T-helper 17 cell (primary cell): ENCODE measurements at regions not wholly inside any gene's neighbourhood (a gene's known extent, or its start where the extent isn't known, plus 50 kb on each side); places are given as distances from the start of the nearest gene placed in this dataset.

ENCODE experiments used
- ATAC-seq: fragments of 150-1000 bp; cut with Tn5 transposase; 2 replicates; pipeline ENCODE4 v1.10.0; 2021; ENCODE audit warnings: mild to moderate bottlenecking, moderate library complexity
- DNase-seq, 3 donors: peaks; one replicate each; pipeline versions ENCODE4 v3.0.0 to v3.0.0-alpha.2; 2020 to 2021
- H3K9me3 ChIP-seq: one replicate; pipeline ENCODE4 v1.7.0; 2013; ENCODE audit warnings: low read length, mild to moderate bottlenecking; ENCODE audit not compliant: control insufficient read depth, poor library complexity, severe bottlenecking
- H3K27ac Mint-ChIP-seq: one replicate; pipeline ENCODE4 v1.8.0; 2022; ENCODE audit warnings: mild to moderate bottlenecking, moderate library complexity, mixed read lengths
- H3K27me3 Mint-ChIP-seq: one replicate; pipeline ENCODE4 v1.8.0; 2022; ENCODE audit warnings: mixed read lengths
- H3K36me3 Mint-ChIP-seq: one replicate; pipeline ENCODE4 v1.8.0; 2022; ENCODE audit warnings: low read depth, mixed read lengths
- H3K4me1 Mint-ChIP-seq: one replicate; pipeline ENCODE4 v1.8.0; 2022; ENCODE audit warnings: mild to moderate bottlenecking, mixed read lengths
- H3K4me3 Mint-ChIP-seq: one replicate; pipeline ENCODE4 v1.8.0; 2022; ENCODE audit warnings: mild to moderate bottlenecking, moderate library complexity, mixed read lengths

- DNase-seq (peak; percentile 8 to 16 (median 16)), ATAC-seq (peak; percentile 85)
- peak overlapping the region; percentile 32 for H3K27ac Mint-ChIP-seq
- peaks cover 18% of the 10 kb centered on the region for H3K4me1 Mint-ChIP-seq
- H3K36me3 Mint-ChIP-seq = peaks cover 2% of the 10 kb centered on the region
- no peaks in the 10 kb centered on the region for H3K9me3 ChIP-seq
- peaks cover 17% of the 10 kb centered on the region for H3K27me3 Mint-ChIP-seq
- H3K4me3 Mint-ChIP-seq = peak overlapping the region; percentile 66
These were observed 179.9 kb upstream of the C2CD4B start for GRCh38 chr15:62344806-62345539.

- Mint-ChIP-seq H3K27me3 (peaks cover 18% of the 10 kb centered on the region), H3K36me3 (peaks cover 2% of the 10 kb centered on the region), H3K4me3 (no peak overlapping the region), H3K4me1 (peaks cover 18% of the 10 kb centered on the region), H3K27ac (no peak overlapping the region)
- no peak for ATAC-seq
- no peaks in the 10 kb centered on the region for H3K9me3 ChIP-seq
- DNase-seq = no peak
These were observed 181.1 kb upstream of the C2CD4B start for GRCh38 chr15:62346168-62346567.

GRCh38 chr15:62348118-62348517 is 183.0 kb upstream of the C2CD4B start:
- H3K27ac Mint-ChIP-seq = no peak overlapping the region
- H3K27me3 Mint-ChIP-seq = peaks cover 32% of the 10 kb centered on the region
- H3K4me1 Mint-ChIP-seq = peaks cover 14% of the 10 kb centered on the region
- no peak for DNase-seq
- ATAC-seq = no peak
- H3K4me3 Mint-ChIP-seq = no peak overlapping the region
- peaks cover 5% of the 10 kb centered on the region for H3K36me3 Mint-ChIP-seq
- H3K9me3 ChIP-seq = no peaks in the 10 kb centered on the region

- no peak overlapping the region for H3K4me3 Mint-ChIP-seq
These were observed 183.5 kb upstream of the C2CD4B start for GRCh38 chr15:62348623-62349022.

GRCh38 chr15:62352817-62353216 is 187.7 kb upstream of the C2CD4B start:
- H3K9me3 ChIP-seq = no peaks in the 10 kb centered on the region
- Mint-ChIP-seq H3K27me3 (peaks cover 60% of the 10 kb centered on the region), H3K4me3 (no peak overlapping the region), H3K4me1 (peaks cover 6% of the 10 kb centered on the region), H3K36me3 (peaks cover 2% of the 10 kb centered on the region), H3K27ac (no peak overlapping the region)
- ATAC-seq (no peak), DNase-seq (no peak)

More at GRCh38 chr15:62348623-62349022, 183.5 kb upstream of the C2CD4B start:
- H3K27ac Mint-ChIP-seq = no peak overlapping the region
- H3K4me1 Mint-ChIP-seq = peaks cover 14% of the 10 kb centered on the region
- peaks cover 5% of the 10 kb centered on the region for H3K36me3 Mint-ChIP-seq
- ATAC-seq (no peak), DNase-seq (no peak)
- no peaks in the 10 kb centered on the region for H3K9me3 ChIP-seq
- H3K27me3 Mint-ChIP-seq = peaks cover 35% of the 10 kb centered on the region

- DNase-seq (no peak), ATAC-seq (no peak)
- H3K27ac Mint-ChIP-seq = no peak overlapping the region
- H3K9me3 ChIP-seq = no peaks in the 10 kb centered on the region
- no peaks in the 10 kb centered on the region for H3K4me1 Mint-ChIP-seq
- H3K27me3 Mint-ChIP-seq = peaks cover 72% of the 10 kb centered on the region
- no peak overlapping the region for H3K4me3 Mint-ChIP-seq
- no peaks in the 10 kb centered on the region for H3K36me3 Mint-ChIP-seq
These were observed 192.3 kb upstream of the C2CD4B start for GRCh38 chr15:62357431-62357830.

- H3K36me3 Mint-ChIP-seq = no peaks in the 10 kb centered on the region
- H3K4me3 Mint-ChIP-seq = no peak overlapping the region
- H3K9me3 ChIP-seq = no peaks in the 10 kb centered on the region
- peaks cover 65% of the 10 kb centered on the region for H3K27me3 Mint-ChIP-seq
- no peaks in the 10 kb centered on the region for H3K4me1 Mint-ChIP-seq
- ATAC-seq = no peak
- H3K27ac Mint-ChIP-seq = no peak overlapping the region
- no peak for DNase-seq
These were observed 194.3 kb upstream of the C2CD4B start for GRCh38 chr15:62359416-62359815.

GRCh38 chr15:62360332-62361097 is 195.4 kb upstream of the C2CD4B start:
- Mint-ChIP-seq H3K27ac (no peak overlapping the region), H3K27me3 (peaks cover 57% of the 10 kb centered on the region), H3K4me3 (no peak overlapping the region), H3K4me1 (no peaks in the 10 kb centered on the region), H3K36me3 (no peaks in the 10 kb centered on the region)
- DNase-seq = no peak
- ATAC-seq = no peak
- no peaks in the 10 kb centered on the region for H3K9me3 ChIP-seq

- Mint-ChIP-seq H3K27ac (no peak overlapping the region), H3K27me3 (peaks cover 66% of the 10 kb centered on the region), H3K4me3 (no peak overlapping the region), H3K36me3 (peaks cover 3% of the 10 kb centered on the region), H3K4me1 (no peaks in the 10 kb centered on the region)
- no peaks in the 10 kb centered on the region for H3K9me3 ChIP-seq
- no peak for ATAC-seq
- no peak for DNase-seq
These were observed 197.1 kb upstream of the C2CD4B start for GRCh38 chr15:62362144-62362543.

- Mint-ChIP-seq H3K4me3 (no peak overlapping the region), H3K27me3 (peaks cover 63% of the 10 kb centered on the region), H3K36me3 (peaks cover 3% of the 10 kb centered on the region), H3K27ac (no peak overlapping the region), H3K4me1 (no peaks in the 10 kb centered on the region)
- no peak for ATAC-seq
- no peaks in the 10 kb centered on the region for H3K9me3 ChIP-seq
- DNase-seq = no peak
These were observed 197.5 kb upstream of the C2CD4B start for GRCh38 chr15:62362608-62363007.

- Mint-ChIP-seq H3K27me3 (peaks cover 58% of the 10 kb centered on the region), H3K4me3 (no peak overlapping the region), H3K36me3 (peaks cover 3% of the 10 kb centered on the region), H3K27ac (no peak overlapping the region), H3K4me1 (no peaks in the 10 kb centered on the region)
- DNase-seq (no peak), ATAC-seq (no peak)
- H3K9me3 ChIP-seq = no peaks in the 10 kb centered on the region
These were observed 198.8 kb upstream of the C2CD4B start for GRCh38 chr15:62363913-62364312.

- no peaks in the 10 kb centered on the region for H3K9me3 ChIP-seq
- Mint-ChIP-seq H3K36me3 (peaks cover 3% of the 10 kb centered on the region), H3K4me3 (no peak overlapping the region), H3K27ac (no peak overlapping the region), H3K4me1 (no peaks in the 10 kb centered on the region), H3K27me3 (peaks cover 44% of the 10 kb centered on the region)
- no peak for DNase-seq
- ATAC-seq = no peak
These were observed 200.8 kb upstream of the C2CD4B start for GRCh38 chr15:62365795-62366442.

- Mint-ChIP-seq H3K27ac (no peak overlapping the region), H3K4me3 (no peak overlapping the region), H3K36me3 (peaks cover 3% of the 10 kb centered on the region), H3K4me1 (no peaks in the 10 kb centered on the region), H3K27me3 (peaks cover 54% of the 10 kb centered on the region)
- DNase-seq = no peak
- no peaks in the 10 kb centered on the region for H3K9me3 ChIP-seq
- no peak for ATAC-seq
These were observed 204.4 kb upstream of the C2CD4B start for GRCh38 chr15:62369454-62369853.
